Suprapubic skin (tissue), 4 donors: ENCODE measurements at regions not wholly inside any gene's neighbourhood (a gene's known extent, or its start where the extent isn't known, plus 50 kb on each side); places are given as distances from the start of the nearest gene placed in this dataset.

Experiments
- DNase-seq, 2 donors: peaks; one replicate each; pipeline ENCODE4 v3.0.0-alpha.2; 2019; ENCODE audit warnings: low spot score in 2 of 2
- H3K27ac ChIP-seq: fragments of 200-600 bp; sonication (generic); one replicate; pipeline ENCODE4 v1.5.1; 2019
- H3K27me3 ChIP-seq: fragments of 200-600 bp; sonication (generic); one replicate; pipeline ENCODE4 v1.5.1; 2019
- H3K36me3 ChIP-seq: fragments of 200-600 bp; sonication (generic); one replicate; pipeline ENCODE4 v1.5.1; 2019
- H3K4me1 ChIP-seq: fragments of 200-600 bp; sonication (generic); one replicate; pipeline ENCODE4 v1.5.1; 2019
- H3K4me3 ChIP-seq: fragments of 200-600 bp; sonication (generic); one replicate; pipeline ENCODE4 v1.5.1; 2019; ENCODE audit warnings: mild to moderate bottlenecking
- H3K9me3 ChIP-seq: fragments of 200-600 bp; sonication (generic); one replicate; pipeline ENCODE4 v1.5.1; 2019
- CTCF ChIP-seq, 2 donors: fragments of 200-600 bp in 1 of 2; fragments of 450-650 bp in 1 of 2; sonication (generic) in 1 of 2; IDR thresholded peaks; one replicate each; pipeline ENCODE4 v1.5.1; 2016 to 2019; ENCODE audit warnings: antibody characterized with exemption in 2 of 2, mild to moderate bottlenecking in 1 of 2, moderate library complexity in 1 of 2
- EP300 ChIP-seq: sonication (generic); formaldehyde crosslinking; IDR thresholded peaks from one replicate; pipeline ENCODE4 v1.6.1; 2017; ENCODE audit warnings: antibody characterized with exemption
- POLR2A ChIP-seq, 2 donors: fragments of 450-650 bp; IDR thresholded peaks; one replicate each; pipeline ENCODE4 v1.6.1; 2017; ENCODE audit warnings: antibody characterized with exemption in 2 of 2, mild to moderate bottlenecking in 2 of 2, moderate library complexity in 2 of 2
- POLR2AphosphoS5 ChIP-seq, 3 donors: sonication (generic); formaldehyde crosslinking; IDR thresholded peaks; one replicate each; pipeline ENCODE4 v1.6.1; 2017; ENCODE audit warnings: antibody characterized with exemption in 3 of 3
- WGBS: methylation state at CpG from one replicate; pipeline ENCODE4 v1.1.5; 2018; 5-methylcytosine and 5-hydroxymethylcytosine counted together

GRCh38 chr7:109029866-109030265 is 460.2 kb downstream of the DNAJB9 start:
- WGBS = 81% methylated on average over 3 of the region's 3 CpGs
- no peaks in the 10 kb centered on the region for H3K9me3 ChIP-seq

GRCh38 chr7:109044691-109045090 is 475.0 kb downstream of the DNAJB9 start:
- H3K36me3 ChIP-seq = no peaks in the 10 kb centered on the region
- H3K27ac ChIP-seq = no peak overlapping the region
- WGBS = 68% methylated on average over 1 of the region's 1 CpG
- H3K27me3 ChIP-seq = no peaks in the 10 kb centered on the region
- TF ChIP-seq CTCF (IDR thresholded peaks at IDR 0.05) = no peak
- TF ChIP-seq EP300 = no peak
- no peak for TF ChIP-seq POLR2AphosphoS5 (IDR thresholded peaks at IDR 0.05)
- TF ChIP-seq POLR2A (IDR thresholded peaks at IDR 0.05) = no peak
- H3K4me1 ChIP-seq = no peaks in the 10 kb centered on the region
- H3K9me3 ChIP-seq = no peaks in the 10 kb centered on the region
- DNase-seq = no peak
- no peak overlapping the region for H3K4me3 ChIP-seq

More at GRCh38 chr7:109029866-109030265, 460.2 kb downstream of the DNAJB9 start:
- Histone ChIP-seq H3K27me3 (no peaks in the 10 kb centered on the region), H3K4me3 (no peak overlapping the region), H3K4me1 (no peaks in the 10 kb centered on the region), H3K27ac (no peak overlapping the region), H3K36me3 (no peaks in the 10 kb centered on the region)
- DNase-seq = no peak
- TF ChIP-seq POLR2A (IDR thresholded peaks at IDR 0.05) (no peak), CTCF (IDR thresholded peaks at IDR 0.05) (no peak), EP300 (no peak), POLR2AphosphoS5 (IDR thresholded peaks at IDR 0.05) (no peak)

- no peak for DNase-seq
- TF ChIP-seq POLR2A (IDR thresholded peaks at IDR 0.05) = no peak
- TF ChIP-seq CTCF (IDR thresholded peaks at IDR 0.05) = no peak
- TF ChIP-seq EP300 = no peak
- no peak for TF ChIP-seq POLR2AphosphoS5 (IDR thresholded peaks at IDR 0.05)
- H3K36me3 ChIP-seq = no peaks in the 10 kb centered on the region
- WGBS = 97% methylated on average over 2 of the region's 2 CpGs
- no peaks in the 10 kb centered on the region for H3K27me3 ChIP-seq
- no peak overlapping the region for H3K4me3 ChIP-seq
- H3K4me1 ChIP-seq = no peaks in the 10 kb centered on the region
- no peak overlapping the region for H3K27ac ChIP-seq
- no peaks in the 10 kb centered on the region for H3K9me3 ChIP-seq
These were observed 479.7 kb downstream of the DNAJB9 start for GRCh38 chr7:109049366-109049765.

- Histone ChIP-seq H3K4me1 (no peaks in the 10 kb centered on the region), H3K27ac (no peak overlapping the region), H3K4me3 (no peak overlapping the region), H3K9me3 (no peaks in the 10 kb centered on the region), H3K27me3 (no peaks in the 10 kb centered on the region), H3K36me3 (no peaks in the 10 kb centered on the region)
- no peak for DNase-seq
- 100% methylated on average over 1 of the region's 1 CpG for WGBS
- TF ChIP-seq POLR2A (IDR thresholded peaks at IDR 0.05) (no peak), CTCF (IDR thresholded peaks at IDR 0.05) (no peak), POLR2AphosphoS5 (IDR thresholded peaks at IDR 0.05) (no peak), EP300 (no peak)
These were observed 489.4 kb downstream of the DNAJB9 start for GRCh38 chr7:109059089-109059488.

- TF ChIP-seq CTCF (IDR thresholded peaks at IDR 0.05) (no peak), POLR2A (IDR thresholded peaks at IDR 0.05) (no peak), POLR2AphosphoS5 (IDR thresholded peaks at IDR 0.05) (no peak), EP300 (no peak)
- Histone ChIP-seq H3K36me3 (no peaks in the 10 kb centered on the region), H3K4me3 (no peak overlapping the region), H3K4me1 (no peaks in the 10 kb centered on the region), H3K27me3 (no peaks in the 10 kb centered on the region), H3K9me3 (no peaks in the 10 kb centered on the region), H3K27ac (no peak overlapping the region)
- WGBS = 70% methylated on average over 4 of the region's 4 CpGs
- DNase-seq = no peak
These were observed 493.1 kb downstream of the DNAJB9 start for GRCh38 chr7:109062798-109063197.
